Astrocyte (in vitro differentiated cells and primary cell): ENCODE measurements at regions not wholly inside any gene's neighbourhood (a gene's known extent, or its start where the extent isn't known, plus 50 kb on each side); places are given as distances from the start of the nearest gene placed in this dataset.

ENCODE experiments used
- DNase-seq: peaks from one replicate; pipeline ENCODE4 v3.0.0-alpha.2; 2010; ENCODE audit warnings: low read depth
- FAIRE-seq: peaks from 2 replicates; lab custom pipeline; 2011; peaks lifted over from hg19 to GRCh38; lab: Jason Lieb, UNC
- H2AFZ ChIP-seq: 2 replicates; pipeline ENCODE4 v1.6.0; 2012; ENCODE audit warnings: low read depth, low read length, inconsistent platforms
- H3K27ac ChIP-seq: 2 replicates; pipeline ENCODE4 v1.5.1; 2011; ENCODE audit warnings: low read depth, low read length, inconsistent platforms
- H3K27me3 ChIP-seq: 2 replicates; pipeline ENCODE4 v1.6.0; 2011; ENCODE audit warnings: low read length, inconsistent platforms; ENCODE audit not compliant: insufficient read depth
- H3K36me3 ChIP-seq: 2 replicates; pipeline ENCODE4 v1.5.1; 2011; ENCODE audit warnings: low read length, inconsistent platforms; ENCODE audit not compliant: insufficient read depth
- H3K4me1 ChIP-seq: 2 replicates; pipeline ENCODE4 v1.5.1; 2011; ENCODE audit warnings: low read length, inconsistent platforms; ENCODE audit not compliant: insufficient read depth
- H3K4me2 ChIP-seq: 2 replicates; pipeline ENCODE4 v1.6.0; 2012; ENCODE audit warnings: low read length, inconsistent platforms
- H3K4me3 ChIP-seq: 2 replicates; pipeline ENCODE4 v1.5.1; 2011; ENCODE audit warnings: low read depth, mild to moderate bottlenecking, low read length, inconsistent platforms; ENCODE audit not compliant: insufficient read depth
- H3K79me2 ChIP-seq: 2 replicates; pipeline ENCODE4 v1.6.0; 2012; ENCODE audit warnings: mild to moderate bottlenecking, low read length, inconsistent platforms; ENCODE audit not compliant: insufficient read depth
- H3K9ac ChIP-seq: 2 replicates; pipeline ENCODE4 v1.6.0; 2012; ENCODE audit warnings: mild to moderate bottlenecking, low read length, inconsistent platforms
- H3K9me3 ChIP-seq: 2 replicates; pipeline ENCODE4 v1.5.1; 2012; ENCODE audit warnings: low read depth, mild to moderate bottlenecking, low read length, inconsistent platforms; ENCODE audit not compliant: insufficient read depth
- H4K20me1 ChIP-seq: 2 replicates; pipeline ENCODE4 v1.6.0; 2012; ENCODE audit warnings: low read length, inconsistent platforms; ENCODE audit not compliant: insufficient read depth
- H3K27ac Mint-ChIP-seq: one replicate; pipeline ENCODE4 v1.8.0; 2021; ENCODE audit warnings: mild to moderate bottlenecking, mixed read lengths; ENCODE audit not compliant: unreplicated experiment
- H3K27me3 Mint-ChIP-seq: one replicate; pipeline ENCODE4 v1.8.0; 2021; ENCODE audit warnings: low read depth, mixed read lengths; ENCODE audit not compliant: unreplicated experiment
- H3K36me3 Mint-ChIP-seq: one replicate; pipeline ENCODE4 v1.8.0; 2021; ENCODE audit warnings: low read depth, mixed read lengths; ENCODE audit not compliant: unreplicated experiment
- H3K4me1 Mint-ChIP-seq: one replicate; pipeline ENCODE4 v1.8.0; 2021; ENCODE audit warnings: low read depth, mixed read lengths; ENCODE audit not compliant: unreplicated experiment
- H3K4me3 Mint-ChIP-seq: one replicate; pipeline ENCODE4 v1.8.0; 2021; ENCODE audit warnings: mild to moderate bottlenecking, moderate library complexity, mixed read lengths; ENCODE audit not compliant: unreplicated experiment
- H3K9me3 Mint-ChIP-seq: one replicate; pipeline ENCODE4 v1.8.0; 2021; ENCODE audit warnings: mild to moderate bottlenecking, mixed read lengths; ENCODE audit not compliant: unreplicated experiment
- EZH2 ChIP-seq: IDR thresholded peaks from 2 replicates; pipeline ENCODE4 v1.6.1; 2012; ENCODE audit warnings: mild to moderate bottlenecking, low read length, inconsistent platforms; ENCODE audit not compliant: insufficient read depth
- TF ChIP-seq, protein P1 (sequence below): IDR thresholded peaks from 2 replicates; pipeline ENCODE4 v1.5.1; 2011; ENCODE audit warnings: low read depth, mild to moderate bottlenecking, inconsistent platforms, low read length, moderate library complexity; ENCODE audit not compliant: insufficient read depth

DNA sequence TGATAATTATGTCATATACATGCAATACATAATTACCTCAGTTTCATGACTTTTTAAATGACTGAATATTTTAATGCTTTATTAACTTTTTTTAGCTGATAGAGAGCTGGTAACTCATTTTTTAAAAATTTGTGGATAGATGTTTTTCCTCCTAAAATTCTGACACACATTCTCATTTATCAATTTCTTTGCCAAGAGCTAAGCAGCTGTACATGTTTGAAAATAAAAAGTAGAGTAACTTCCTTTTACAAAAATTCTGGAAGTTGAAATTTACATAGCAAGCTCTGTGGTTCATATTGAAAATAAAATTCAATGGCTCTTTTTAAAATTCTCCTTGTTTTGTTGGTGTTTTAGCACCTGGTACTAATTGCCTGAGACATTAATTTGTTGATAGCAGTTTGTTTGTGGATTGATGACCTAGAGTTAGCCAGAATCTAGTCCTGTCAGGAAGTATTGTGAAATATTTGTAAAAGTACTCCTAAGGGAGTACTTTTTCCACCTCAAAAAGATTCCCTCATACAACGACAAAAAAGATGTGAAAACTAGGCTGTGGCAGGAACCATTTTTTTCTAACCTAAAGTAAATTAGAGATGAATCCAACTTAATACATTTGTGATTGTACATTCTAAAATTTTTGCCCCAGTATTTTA lies 621.8 kb downstream of the BCKDHB start:
- H2AFZ ChIP-seq = no peak overlapping the region
- H3K27me3 Mint-ChIP-seq = no peaks in the 10 kb centered on the region
- no peak for FAIRE-seq

DNA sequence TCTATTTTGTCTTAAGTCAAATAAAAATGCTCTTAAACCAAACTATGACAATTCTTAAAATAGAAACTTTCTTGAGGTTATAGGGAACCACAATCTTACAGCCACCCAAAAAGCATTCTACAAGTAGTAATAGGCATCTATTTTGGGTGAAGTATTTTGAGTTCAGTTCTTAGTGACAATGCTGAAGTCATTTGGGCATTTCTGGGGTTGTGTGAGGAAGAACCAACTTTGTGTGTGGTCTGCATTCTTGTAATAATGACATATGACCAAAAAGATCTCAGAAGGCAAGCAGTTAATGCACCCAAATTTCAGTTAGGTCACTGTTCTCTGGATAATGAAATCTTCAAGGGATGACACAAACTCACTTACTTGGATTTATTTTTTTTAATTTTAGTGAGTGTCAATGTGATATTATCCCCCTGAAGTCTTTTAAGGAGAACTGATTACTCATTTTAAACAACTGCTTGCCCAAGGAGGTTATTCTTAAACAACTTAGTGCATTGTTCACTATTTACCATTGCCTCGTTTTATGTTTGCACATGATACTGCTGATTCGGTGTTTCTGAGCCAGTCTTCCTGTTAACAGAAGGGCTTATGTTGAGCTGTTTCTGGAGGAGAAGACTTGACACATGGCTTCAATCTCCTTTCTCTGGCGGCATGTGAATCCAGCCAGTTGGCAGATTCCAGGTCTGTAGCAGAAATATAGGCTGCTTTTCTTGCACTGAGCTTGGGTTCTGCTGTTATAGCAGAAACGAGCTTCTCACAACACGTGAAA lies 618.9 kb downstream of the BCKDHB start:
- Histone ChIP-seq H2AFZ (no peak overlapping the region), H3K27me3 (no peaks in the 10 kb centered on the region), H3K4me2 (no peak overlapping the region)

More for the DNA sequence above, 621.8 kb downstream of the BCKDHB start:
- Mint-ChIP-seq H3K27ac (no peak overlapping the region), H3K4me3 (no peak overlapping the region), H3K4me1 (peaks cover 10% of the 10 kb centered on the region), H3K9me3 (no peaks in the 10 kb centered on the region), H3K36me3 (no peaks in the 10 kb centered on the region)
- Histone ChIP-seq H4K20me1 (no peaks in the 10 kb centered on the region), H3K27ac (no peak overlapping the region), H3K9me3 (no peaks in the 10 kb centered on the region), H3K4me2 (no peak overlapping the region), H3K36me3 (no peaks in the 10 kb centered on the region), H3K4me3 (no peak overlapping the region), H3K4me1 (no peaks in the 10 kb centered on the region), H3K27me3 (no peaks in the 10 kb centered on the region), H3K79me2 (no peaks in the 10 kb centered on the region), H3K9ac (no peak overlapping the region)
- TF ChIP-seq, protein P1, sequence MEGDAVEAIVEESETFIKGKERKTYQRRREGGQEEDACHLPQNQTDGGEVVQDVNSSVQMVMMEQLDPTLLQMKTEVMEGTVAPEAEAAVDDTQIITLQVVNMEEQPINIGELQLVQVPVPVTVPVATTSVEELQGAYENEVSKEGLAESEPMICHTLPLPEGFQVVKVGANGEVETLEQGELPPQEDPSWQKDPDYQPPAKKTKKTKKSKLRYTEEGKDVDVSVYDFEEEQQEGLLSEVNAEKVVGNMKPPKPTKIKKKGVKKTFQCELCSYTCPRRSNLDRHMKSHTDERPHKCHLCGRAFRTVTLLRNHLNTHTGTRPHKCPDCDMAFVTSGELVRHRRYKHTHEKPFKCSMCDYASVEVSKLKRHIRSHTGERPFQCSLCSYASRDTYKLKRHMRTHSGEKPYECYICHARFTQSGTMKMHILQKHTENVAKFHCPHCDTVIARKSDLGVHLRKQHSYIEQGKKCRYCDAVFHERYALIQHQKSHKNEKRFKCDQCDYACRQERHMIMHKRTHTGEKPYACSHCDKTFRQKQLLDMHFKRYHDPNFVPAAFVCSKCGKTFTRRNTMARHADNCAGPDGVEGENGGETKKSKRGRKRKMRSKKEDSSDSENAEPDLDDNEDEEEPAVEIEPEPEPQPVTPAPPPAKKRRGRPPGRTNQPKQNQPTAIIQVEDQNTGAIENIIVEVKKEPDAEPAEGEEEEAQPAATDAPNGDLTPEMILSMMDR = no peak
- no peak for TF ChIP-seq EZH2
- DNase-seq = no peak

More for the DNA sequence above, 618.9 kb downstream of the BCKDHB start:
- DNase-seq = peak; percentile 6
- H3K4me3 Mint-ChIP-seq = no peak overlapping the region
- no peak overlapping the region for H3K9ac ChIP-seq
- H3K4me1 ChIP-seq = no peaks in the 10 kb centered on the region
- H3K4me1 Mint-ChIP-seq = peaks cover 10% of the 10 kb centered on the region
- no peaks in the 10 kb centered on the region for H3K79me2 ChIP-seq
- H3K27ac ChIP-seq = no peak overlapping the region
- no peaks in the 10 kb centered on the region for H4K20me1 ChIP-seq
- H3K36me3 ChIP-seq = no peaks in the 10 kb centered on the region
- no peak overlapping the region for H3K4me3 ChIP-seq
- H3K27me3 Mint-ChIP-seq = no peaks in the 10 kb centered on the region
- H3K36me3 Mint-ChIP-seq = no peaks in the 10 kb centered on the region
- no peak overlapping the region for H3K27ac Mint-ChIP-seq
- peak; percentile 54 for FAIRE-seq
- TF ChIP-seq, protein P1 = no peak
- no peak for TF ChIP-seq EZH2
- no peaks in the 10 kb centered on the region for H3K9me3 Mint-ChIP-seq
- H3K9me3 ChIP-seq = no peaks in the 10 kb centered on the region
